ENCODE measurements at regions not wholly inside any gene's neighbourhood (a gene's known extent, or its start where the extent isn't known, plus 50 kb on each side); places are given as distances from the start of the nearest gene placed in this dataset.
A peak's percentile ranks its signal among the peaks of the same experiment; 100 is the strongest.

GRCh38 chr14:98698341-98698740 lies 573.7 kb downstream of the BCL11B start:
- POLR2A ChIA-PET: no interaction called here
- H3K4me3 Mint-ChIP-seq: no peak overlapping the region
- peaks cover 17% of the 10 kb centered on the region for H3K9me3 Mint-ChIP-seq
- CTCF ChIA-PET: no interaction called here
- DNase-seq (ENCODE audit: low spot score) (no peak), ATAC-seq (no peak)
- H3K27ac Mint-ChIP-seq: no peak overlapping the region
- TF ChIP-seq CTCF (IDR thresholded peaks at IDR 0.05) (no peak), E2F4 (CRISPR knock-in tag; IDR thresholded peaks at IDR 0.05; ENCODE audit: borderline replicate concordance, low read depth) (no peak), HMGA2 (CRISPR knock-in tag; IDR thresholded peaks at IDR 0.05) (no peak), CDX4 (CRISPR knock-in tag; IDR thresholded peaks at IDR 0.05; ENCODE audit: borderline replicate concordance) (no peak), FOXP4 (CRISPR knock-in tag; IDR thresholded peaks at IDR 0.05) (no peak), SP1 (CRISPR knock-in tag; conservative IDR thresholded peaks at IDR 0.05) (no peak), ZBTB43 (CRISPR knock-in tag; IDR thresholded peaks at IDR 0.05) (no peak)
- no peaks in the 10 kb centered on the region for H3K27me3 Mint-ChIP-seq (ENCODE audit: low read depth)
- no peaks in the 10 kb centered on the region for H3K36me3 Mint-ChIP-seq
- peaks cover 21% of the 10 kb centered on the region for H3K4me1 Mint-ChIP-seq

- no peaks in the 10 kb centered on the region for H3K36me3 Mint-ChIP-seq
- ATAC-seq: peak; percentile 24; the same call in 1 of the 2 replicates
- DNase-seq (ENCODE audit: low spot score): no peak
- no peaks in the 10 kb centered on the region for H3K27me3 Mint-ChIP-seq (ENCODE audit: low read depth)
- no peak overlapping the region for H3K4me3 Mint-ChIP-seq
- H3K27ac Mint-ChIP-seq: no peak overlapping the region
- H3K9me3 Mint-ChIP-seq: peaks cover 15% of the 10 kb centered on the region
- ChIA-PET POLR2A (no interaction called here), CTCF (interaction anchor here (1.6 kb wide), 1 partner anchor 9 kb away, joined by 3 read pairs; no protein-coding TSS in a partner anchor)
- peaks cover 38% of the 10 kb centered on the region for H3K4me1 Mint-ChIP-seq
- no peak for TF ChIP-seq TEAD4 (CRISPR knock-in tag; IDR thresholded peaks at IDR 0.05)
- TF ChIP-seq NFYB (CRISPR knock-in tag; conservative IDR thresholded peaks at IDR 0.05; ENCODE audit: low read depth): no peak
- TF ChIP-seq PRDM15 (CRISPR knock-in tag; IDR thresholded peaks at IDR 0.05): no peak
- no peak for TF ChIP-seq ZBTB21 (CRISPR knock-in tag; IDR thresholded peaks at IDR 0.05; ENCODE audit: borderline replicate concordance)
- TF ChIP-seq ATF6 (CRISPR knock-in tag; IDR thresholded peaks at IDR 0.05): no peak
- TF ChIP-seq ATF2 (CRISPR knock-in tag; IDR thresholded peaks at IDR 0.05; ENCODE audit: borderline replicate concordance, low read depth): no peak
- no peak for TF ChIP-seq PREB (CRISPR knock-in tag; IDR thresholded peaks at IDR 0.05; ENCODE audit: borderline replicate concordance)
- no peak for TF ChIP-seq TCF7 (CRISPR knock-in tag; IDR thresholded peaks at IDR 0.05; ENCODE audit: low read depth)
- TF ChIP-seq SMAD3 (CRISPR knock-in tag; IDR thresholded peaks at IDR 0.05; ENCODE audit: borderline replicate concordance): no peak
- TF ChIP-seq PRRX2 (CRISPR knock-in tag; IDR thresholded peaks at IDR 0.05): no peak
These were observed 571.2 kb downstream of the BCL11B start for GRCh38 chr14:98700748-98701147.

Data from WTC11 (cell line).